GM06990 (cell line): ENCODE measurements at regions not wholly inside any gene's neighbourhood (a gene's known extent, or its start where the extent isn't known, plus 50 kb on each side); places are given as distances from the start of the nearest gene placed in this dataset.
"Not testable (repeated sequence)": the region's sequence is repeated elsewhere in the genome, so short reads cannot be mapped to it uniquely, and the experiment has no call there.

Experiments used
- DNase-seq: peaks from one replicate; pipeline ENCODE4 v3.0.0-alpha.2; 2011; ENCODE audit not compliant: insufficient read length; ENCODE audit errors: extremely low read depth
- H3K27me3 ChIP-seq: replicated peaks from 2 replicates; pipeline ENCODE4 v1.6.0; 2011; ENCODE audit warnings: low read length; ENCODE audit not compliant: control insufficient read depth, insufficient read depth
- H3K36me3 ChIP-seq: 2 replicates; pipeline ENCODE4 v1.5.1; 2011; ENCODE audit warnings: low read length; ENCODE audit not compliant: control insufficient read depth, insufficient read depth
- H3K4me3 ChIP-seq: replicated peaks from 2 replicates; pipeline ENCODE4 v1.5.1; 2011; ENCODE audit warnings: low read depth, mild to moderate bottlenecking, control low read depth, low read length
- CTCF ChIP-seq: IDR thresholded peaks from 2 replicates; pipeline ENCODE4 v1.5.1; 2011; ENCODE audit warnings: low read length, control low read depth, mild to moderate bottlenecking, inconsistent platforms; ENCODE audit not compliant: insufficient read depth, poor library complexity, severe bottlenecking

GRCh38 chr4:23969635-23970145, 79.8 kb upstream of the PPARGC1A start:
- DNase-seq = no peak
- no peaks in the 10 kb centered on the region for H3K36me3 ChIP-seq
- no peaks in the 10 kb centered on the region for H3K27me3 ChIP-seq
- TF ChIP-seq CTCF = no peak
- H3K4me3 ChIP-seq = no peak overlapping the region

DNA sequence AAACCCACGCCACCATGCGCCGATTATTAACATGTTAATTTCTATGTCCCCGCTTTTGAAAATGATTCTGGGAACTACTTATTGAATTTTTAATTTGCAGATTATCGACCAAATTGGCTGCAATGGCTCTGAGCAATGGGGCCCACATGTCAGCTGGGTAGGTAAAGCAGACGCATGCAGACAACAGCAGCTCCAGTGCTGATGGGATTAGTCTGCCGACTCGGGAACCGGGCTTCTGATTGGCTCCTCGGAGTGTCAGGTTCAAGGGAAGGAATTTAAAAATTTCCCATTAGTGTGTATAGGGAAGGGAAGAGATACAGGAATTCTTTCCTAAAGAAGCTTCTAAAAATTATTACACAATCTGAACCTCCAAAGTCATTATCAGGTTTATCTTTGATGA, 77.4 kb upstream of the PPARGC1A start:
- no peak for DNase-seq
- no peaks in the 10 kb centered on the region for H3K27me3 ChIP-seq
- no peaks in the 10 kb centered on the region for H3K36me3 ChIP-seq
- H3K4me3 ChIP-seq = no peak overlapping the region
- TF ChIP-seq CTCF = no peak

DNA sequence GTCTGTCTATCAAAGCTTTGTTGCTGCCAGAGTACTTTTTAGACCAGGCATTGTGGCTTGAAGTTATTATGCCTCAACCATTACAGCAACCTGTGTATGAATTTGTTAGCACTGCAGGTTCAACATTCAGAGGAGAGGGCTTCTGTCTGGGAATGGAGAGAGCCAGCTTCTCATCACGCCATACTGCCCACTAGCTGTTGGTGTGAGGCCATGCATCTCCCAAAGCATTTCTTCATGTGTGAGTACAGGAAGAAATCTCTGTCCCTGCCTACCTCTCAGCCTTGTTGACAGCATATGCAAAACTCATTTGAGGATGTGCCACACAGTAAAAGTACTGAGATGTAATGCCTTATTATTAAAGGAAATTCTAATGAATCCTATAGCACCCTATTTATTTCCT, 76.9 kb upstream of the PPARGC1A start:
- peak; percentile 17 for TF ChIP-seq CTCF
- Histone ChIP-seq H3K4me3 (no peak overlapping the region), H3K36me3 (no peaks in the 10 kb centered on the region), H3K27me3 (no peaks in the 10 kb centered on the region)
- DNase-seq = no peak

DNA sequence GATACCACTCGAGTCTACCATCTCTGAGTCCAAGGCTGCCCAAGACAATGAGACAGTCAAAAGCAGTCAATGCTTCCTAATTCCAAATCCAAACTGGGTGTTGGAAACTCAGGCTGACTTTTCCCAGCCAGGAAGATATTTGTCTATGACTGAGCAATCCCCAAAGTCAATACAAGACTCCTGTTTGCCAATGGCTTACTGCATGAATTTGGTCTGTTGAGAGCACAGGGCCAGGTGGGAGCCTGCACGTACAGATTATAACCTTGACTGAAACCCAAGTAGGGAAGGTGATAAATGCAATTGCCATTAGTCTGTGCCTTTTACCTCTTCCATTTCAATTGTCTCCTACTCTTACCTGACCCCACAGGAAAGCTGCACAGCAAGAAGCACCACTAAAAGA, 72.6 kb upstream of the PPARGC1A start:
- TF ChIP-seq CTCF = no peak
- H3K4me3 ChIP-seq = no peak overlapping the region
- DNase-seq = no peak

DNA sequence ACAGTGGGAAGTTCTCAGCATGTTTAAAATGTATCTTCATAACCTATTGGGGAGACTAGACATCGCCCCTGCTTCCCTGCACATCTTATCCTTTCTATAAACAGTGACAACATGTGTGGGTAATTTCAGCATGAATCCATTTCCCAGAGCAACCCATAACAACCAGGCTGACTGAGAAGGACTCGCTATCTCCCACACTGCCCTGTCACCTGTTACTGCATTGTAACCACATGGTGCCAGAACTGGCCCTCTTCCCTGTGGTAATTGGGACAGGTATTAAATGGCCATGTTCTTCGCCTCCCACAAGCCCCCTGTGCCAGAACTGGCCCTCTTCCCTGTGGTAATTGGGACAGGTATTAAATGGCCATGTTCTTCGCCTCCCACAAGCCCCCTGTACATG, 71.5 kb upstream of the PPARGC1A start:
- H3K36me3 ChIP-seq, DNase-seq, H3K4me3 ChIP-seq, H3K27me3 ChIP-seq: not testable (repeated sequence)

More for the DNA sequence above, 72.6 kb upstream of the PPARGC1A start:
- no peaks in the 10 kb centered on the region for H3K36me3 ChIP-seq
- no peaks in the 10 kb centered on the region for H3K27me3 ChIP-seq

DNA sequence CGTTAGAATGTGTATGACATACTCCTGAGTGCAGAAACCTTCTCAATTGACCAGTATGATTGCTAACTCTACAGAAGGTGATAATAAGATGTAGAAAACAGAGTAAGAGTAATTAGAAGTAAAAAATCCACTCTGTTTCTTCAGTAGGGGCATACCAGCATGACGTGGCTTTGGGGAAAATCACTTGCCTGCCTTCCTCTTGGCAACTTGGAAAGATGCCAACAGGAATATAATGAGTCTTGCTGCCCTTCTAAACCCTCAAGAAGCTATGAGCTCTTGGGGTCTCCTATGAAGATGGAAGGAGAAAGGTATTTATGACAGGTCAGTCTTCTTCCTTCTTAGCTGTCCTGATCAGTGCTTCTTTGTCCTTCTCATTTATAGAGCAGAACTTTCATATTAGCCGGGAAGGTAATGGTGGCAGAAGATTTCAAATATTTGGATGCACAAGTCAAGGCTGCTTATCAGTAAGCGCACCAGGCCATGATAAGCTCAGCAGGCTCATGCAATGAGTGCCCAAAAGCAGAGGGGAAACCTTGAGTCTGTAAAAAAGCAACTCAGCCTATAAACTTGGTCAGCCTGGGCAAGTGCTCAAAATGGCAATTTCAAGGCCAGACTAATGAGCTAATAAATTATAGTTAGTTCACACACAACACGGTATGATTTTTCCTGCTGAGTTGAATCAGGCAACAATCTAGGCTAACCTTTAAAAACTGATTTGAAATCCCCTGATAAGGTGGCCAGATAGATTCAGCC, 69.7 kb upstream of the PPARGC1A start:
- Histone ChIP-seq H3K36me3 (no peaks in the 10 kb centered on the region), H3K4me3 (no peak overlapping the region), H3K27me3 (no peaks in the 10 kb centered on the region)
- DNase-seq = no peak
- no peak for TF ChIP-seq CTCF
